HEK293T (cell line): ENCODE measurements at regions not wholly inside any gene's neighbourhood (a gene's known extent, or its start where the extent isn't known, plus 50 kb on each side); places are given as distances from the start of the nearest gene placed in this dataset.
"Not testable (repeated sequence)": the region's sequence is repeated elsewhere in the genome, so short reads cannot be mapped to it uniquely, and the experiment has no call there.

Source experiments
- CTCF ChIA-PET: fragments of 350-600 bp; formaldehyde crosslinking; extraction: SDS; loops from one replicate; lab custom pipeline; 2021; ENCODE audit warnings: antibody characterized with exemption, inconsistent platforms; lab: Yijun Ruan, JAX
- POLR2A ChIA-PET: fragments of 350-600 bp; formaldehyde crosslinking; extraction: SDS; loops from one replicate; lab custom pipeline; 2020; ENCODE audit warnings: antibody characterized with exemption, inconsistent platforms; lab: Yijun Ruan, JAX
- DNase-seq: peaks from one replicate; pipeline ENCODE4 v3.0.0; 2012; ENCODE audit warnings: mixed read lengths; ENCODE audit errors: extremely low spot score
- ARNT ChIP-seq: fragments of 450-650 bp; IDR thresholded peaks from 2 replicates; pipeline ENCODE4 v1.6.1; 2017; ENCODE audit warnings: mild to moderate bottlenecking
- BHLHE40 ChIP-seq: fragments of 450-650 bp; IDR thresholded peaks from 2 replicates; pipeline ENCODE4 v1.6.1; 2016; ENCODE audit warnings: mild to moderate bottlenecking, moderate library complexity, borderline replicate concordance
- CTBP1 ChIP-seq: fragments of 450-650 bp; IDR thresholded peaks from 2 replicates; pipeline ENCODE4 v1.6.1; 2016; ENCODE audit warnings: borderline replicate concordance
- ELF4 ChIP-seq: fragments of 450-650 bp; IDR thresholded peaks from 2 replicates; pipeline ENCODE4 v1.6.1; 2017; ENCODE audit warnings: antibody characterized with exemption
- FOXA1 ChIP-seq: fragments of 450-650 bp; IDR thresholded peaks from 2 replicates; pipeline ENCODE4 v1.6.1; 2016; ENCODE audit warnings: mild to moderate bottlenecking
- FOXK2 ChIP-seq: fragments of 450-650 bp; IDR thresholded peaks from 2 replicates; pipeline ENCODE4 v1.6.1; 2016; ENCODE audit warnings: mild to moderate bottlenecking
- FOXM1 ChIP-seq: fragments of 450-650 bp; IDR thresholded peaks from 2 replicates; pipeline ENCODE4 v1.6.1; 2017; ENCODE audit warnings: mild to moderate bottlenecking, borderline replicate concordance
- HDGF ChIP-seq: fragments of 450-650 bp; IDR thresholded peaks from 2 replicates; pipeline ENCODE4 v1.6.1; 2017; ENCODE audit warnings: antibody characterized with exemption, borderline replicate concordance
- L3MBTL2 ChIP-seq: fragments of 450-650 bp; conservative IDR thresholded peaks from 2 replicates; pipeline ENCODE4 v1.6.1; 2016; ENCODE audit warnings: mild to moderate bottlenecking
- LEF1 ChIP-seq: fragments of 450-650 bp; IDR thresholded peaks from 2 replicates; pipeline ENCODE4 v1.6.1; 2017; ENCODE audit warnings: mild to moderate bottlenecking, borderline replicate concordance
- NFRKB ChIP-seq: fragments of 450-650 bp; IDR thresholded peaks from 2 replicates; pipeline ENCODE4 v1.6.1; 2016; ENCODE audit warnings: mild to moderate bottlenecking, moderate library complexity
- SP1 ChIP-seq: fragments of 450-650 bp; IDR thresholded peaks from 2 replicates; pipeline ENCODE4 v1.6.1; 2017
- SUZ12 ChIP-seq: fragments of 450-650 bp; IDR thresholded peaks from 2 replicates; pipeline ENCODE4 v1.6.1; 2016; ENCODE audit warnings: mild to moderate bottlenecking
- TARDBP ChIP-seq: fragments of 450-650 bp; IDR thresholded peaks from 2 replicates; pipeline ENCODE4 v1.6.1; 2016
- ZNF384 ChIP-seq: fragments of 450-650 bp; IDR thresholded peaks from 2 replicates; pipeline ENCODE4 v1.6.1; 2016
- TF ChIP-seq, protein P1 (sequence below): fragments of 450-650 bp; IDR thresholded peaks from 2 replicates; pipeline ENCODE4 v1.6.1; 2016

DNA sequence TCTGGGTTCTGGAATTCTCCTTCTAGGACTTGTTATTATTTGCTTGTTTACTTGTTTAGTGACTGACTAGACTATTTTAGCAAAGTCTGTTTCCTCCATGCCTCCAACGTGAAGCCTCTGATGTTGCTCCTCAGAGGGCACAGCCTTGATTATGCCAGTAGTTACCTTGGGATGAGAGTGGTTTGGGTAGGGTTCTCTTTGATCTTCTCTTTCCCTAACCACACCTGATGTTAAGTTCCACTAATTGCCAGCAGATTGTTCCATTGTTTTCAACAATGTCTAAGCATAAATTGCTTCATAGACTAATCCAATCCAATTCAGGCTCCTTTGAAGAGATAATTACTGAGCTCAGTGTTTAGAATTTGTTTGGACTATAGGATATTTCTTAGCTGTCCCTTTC, 352.7 kb upstream of the DIPK2B start:
- ChIA-PET CTCF (no interaction called here), POLR2A (no interaction called here)
- no peak for TF ChIP-seq ELF4
- no peak for TF ChIP-seq SUZ12
- TF ChIP-seq NFRKB, result no peak
- TF ChIP-seq L3MBTL2, result no peak
- TF ChIP-seq ZNF384, result no peak
- TF ChIP-seq, protein P1, sequence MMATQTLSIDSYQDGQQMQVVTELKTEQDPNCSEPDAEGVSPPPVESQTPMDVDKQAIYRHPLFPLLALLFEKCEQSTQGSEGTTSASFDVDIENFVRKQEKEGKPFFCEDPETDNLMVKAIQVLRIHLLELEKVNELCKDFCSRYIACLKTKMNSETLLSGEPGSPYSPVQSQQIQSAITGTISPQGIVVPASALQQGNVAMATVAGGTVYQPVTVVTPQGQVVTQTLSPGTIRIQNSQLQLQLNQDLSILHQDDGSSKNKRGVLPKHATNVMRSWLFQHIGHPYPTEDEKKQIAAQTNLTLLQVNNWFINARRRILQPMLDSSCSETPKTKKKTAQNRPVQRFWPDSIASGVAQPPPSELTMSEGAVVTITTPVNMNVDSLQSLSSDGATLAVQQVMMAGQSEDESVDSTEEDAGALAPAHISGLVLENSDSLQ, result no peak
- no peak for TF ChIP-seq FOXA1
- TF ChIP-seq CTBP1, result no peak
- no peak for TF ChIP-seq HDGF
- no peak for DNase-seq

- CTCF ChIA-PET, POLR2A ChIA-PET, DNase-seq: not testable (repeated sequence)
Measured at GRCh38 chrX:45546697-45547096, 346.0 kb upstream of the DIPK2B start.

DNA sequence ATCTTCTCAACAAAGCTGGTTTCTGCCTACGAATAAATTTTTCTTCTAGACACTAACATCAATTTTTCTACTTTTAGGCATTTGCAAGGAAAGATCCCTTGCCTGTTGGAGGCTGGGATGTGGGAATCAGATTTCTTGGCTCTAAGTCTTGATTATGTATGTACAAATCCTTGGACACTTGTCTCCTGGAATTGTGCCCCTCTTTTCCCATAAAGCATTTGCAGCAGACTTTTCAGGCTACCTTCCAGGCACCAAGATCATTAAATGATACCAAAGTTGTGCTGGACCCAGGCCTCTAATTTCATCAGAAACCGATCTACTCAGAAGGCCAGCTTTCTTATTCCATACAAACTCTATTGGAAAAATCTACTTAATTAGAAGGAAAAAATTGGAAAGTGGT, 339.5 kb upstream of the DIPK2B start:
- ChIA-PET POLR2A (no interaction called here), CTCF (interaction anchor here (1.5 kb wide), 1 partner anchor 24 kb away, joined by 3 read pairs; no protein-coding TSS in a partner anchor)
- TF ChIP-seq SP1, result no peak
- TF ChIP-seq, protein P1, result no peak
- no peak for TF ChIP-seq TARDBP
- no peak for TF ChIP-seq ZNF384
- no peak for TF ChIP-seq BHLHE40
- TF ChIP-seq SUZ12, result no peak
- TF ChIP-seq ELF4, result no peak
- TF ChIP-seq FOXM1, result no peak
- no peak for TF ChIP-seq NFRKB
- TF ChIP-seq LEF1, result no peak
- no peak for TF ChIP-seq CTBP1
- no peak for TF ChIP-seq ARNT
- no peak for TF ChIP-seq FOXA1
- no peak for TF ChIP-seq HDGF
- no peak for TF ChIP-seq L3MBTL2
- TF ChIP-seq FOXK2, result no peak
- DNase-seq, result no peak

GRCh38 chrX:45537936-45538335, 337.3 kb upstream of the DIPK2B start:
- no peak for TF ChIP-seq FOXM1
- TF ChIP-seq ZNF384, result no peak
- TF ChIP-seq FOXK2, result no peak
- TF ChIP-seq, protein P1, result no peak
- no peak for TF ChIP-seq SUZ12
- no peak for TF ChIP-seq ELF4
- TF ChIP-seq SP1, result no peak
- TF ChIP-seq ARNT, result no peak
- ChIA-PET CTCF (no interaction called here), POLR2A (no interaction called here)
- no peak for DNase-seq

GRCh38 chrX:45527834-45528233, 327.2 kb upstream of the DIPK2B start:
- TF ChIP-seq BHLHE40 (no peak), SP1 (no peak), ARNT (no peak), NFRKB (no peak), FOXA1 (no peak), LEF1 (no peak), L3MBTL2 (no peak), FOXK2 (no peak), HDGF (no peak), SUZ12 (no peak), ZNF384 (no peak), CTBP1 (no peak), FOXM1 (no peak), ELF4 (no peak), TARDBP (no peak)
- TF ChIP-seq, protein P1, result no peak
- CTCF ChIA-PET, result no interaction called here
- POLR2A ChIA-PET, result no interaction called here
- DNase-seq, result no peak

DNA sequence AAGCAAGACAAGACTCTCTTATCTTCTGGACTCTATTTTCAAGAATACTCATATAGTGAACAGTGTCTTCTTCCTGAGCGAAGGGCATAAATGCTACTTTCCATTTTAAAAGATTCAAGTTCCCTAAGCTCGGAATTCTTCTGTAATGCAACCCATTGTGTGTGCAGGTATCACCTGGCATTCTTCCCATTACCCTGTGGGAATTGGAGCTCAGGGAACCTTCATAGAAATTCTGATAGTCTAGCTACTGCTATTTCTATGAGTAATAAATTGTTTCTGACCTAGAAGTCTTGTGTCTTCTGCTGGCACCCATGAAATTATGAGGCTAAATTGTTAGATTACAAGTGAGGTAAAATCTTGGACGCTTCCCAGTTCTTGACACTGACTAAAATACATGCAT, 324.1 kb upstream of the DIPK2B start:
- ChIA-PET CTCF (no interaction called here), POLR2A (no interaction called here)
- DNase-seq, result no peak
- TF ChIP-seq SUZ12, result no peak
- no peak for TF ChIP-seq L3MBTL2
- TF ChIP-seq TARDBP, result no peak

DNA sequence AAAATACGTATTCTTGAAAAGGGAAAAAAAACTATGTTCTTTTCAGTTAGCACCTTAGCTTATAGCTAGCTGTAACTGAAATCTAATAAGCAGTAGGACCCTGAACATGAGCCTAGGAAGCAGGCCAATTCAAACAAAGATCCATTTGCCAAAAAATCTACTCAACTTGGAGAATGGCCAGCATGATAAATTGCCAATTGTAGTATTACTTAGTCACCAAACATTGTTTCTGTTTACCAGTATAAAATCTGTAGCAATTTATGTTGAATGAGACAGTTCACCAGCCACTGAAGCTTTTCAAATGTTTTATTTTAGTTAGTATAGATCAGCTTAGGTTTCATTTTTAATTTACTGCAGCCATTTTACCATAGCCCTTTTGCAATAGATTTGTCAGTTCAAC, 323.6 kb upstream of the DIPK2B start:
- no peak for DNase-seq
- ChIA-PET CTCF (no interaction called here), POLR2A (no interaction called here)
- TF ChIP-seq LEF1 (no peak), ZNF384 (no peak), FOXM1 (no peak), SUZ12 (no peak), SP1 (no peak), CTBP1 (no peak)
